VCaP (cell line): ENCODE measurements at regions not wholly inside any gene's neighbourhood (a gene's known extent, or its start where the extent isn't known, plus 50 kb on each side); places are given as distances from the start of the nearest gene placed in this dataset.

Experiments
- H3K27ac ChIP-seq: fragments of 450-650 bp; 2 replicates; pipeline ENCODE4 v1.5.1; 2017
- TF ChIP-seq, protein P1 (sequence below): fragments of 450-650 bp; conservative IDR thresholded peaks from 2 replicates; pipeline ENCODE4 v1.5.1; 2017; ENCODE audit warnings: mild to moderate bottlenecking, moderate library complexity

- TF ChIP-seq, protein P1, sequence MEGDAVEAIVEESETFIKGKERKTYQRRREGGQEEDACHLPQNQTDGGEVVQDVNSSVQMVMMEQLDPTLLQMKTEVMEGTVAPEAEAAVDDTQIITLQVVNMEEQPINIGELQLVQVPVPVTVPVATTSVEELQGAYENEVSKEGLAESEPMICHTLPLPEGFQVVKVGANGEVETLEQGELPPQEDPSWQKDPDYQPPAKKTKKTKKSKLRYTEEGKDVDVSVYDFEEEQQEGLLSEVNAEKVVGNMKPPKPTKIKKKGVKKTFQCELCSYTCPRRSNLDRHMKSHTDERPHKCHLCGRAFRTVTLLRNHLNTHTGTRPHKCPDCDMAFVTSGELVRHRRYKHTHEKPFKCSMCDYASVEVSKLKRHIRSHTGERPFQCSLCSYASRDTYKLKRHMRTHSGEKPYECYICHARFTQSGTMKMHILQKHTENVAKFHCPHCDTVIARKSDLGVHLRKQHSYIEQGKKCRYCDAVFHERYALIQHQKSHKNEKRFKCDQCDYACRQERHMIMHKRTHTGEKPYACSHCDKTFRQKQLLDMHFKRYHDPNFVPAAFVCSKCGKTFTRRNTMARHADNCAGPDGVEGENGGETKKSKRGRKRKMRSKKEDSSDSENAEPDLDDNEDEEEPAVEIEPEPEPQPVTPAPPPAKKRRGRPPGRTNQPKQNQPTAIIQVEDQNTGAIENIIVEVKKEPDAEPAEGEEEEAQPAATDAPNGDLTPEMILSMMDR: no peak
These were observed 802.5 kb upstream of the B3GALT2 start for GRCh38 chr1:193988885-193989284.

GRCh38 chr1:193979219-193979618 is 792.8 kb upstream of the B3GALT2 start:
- TF ChIP-seq, protein P1: no peak

More at GRCh38 chr1:193988885-193989284, 802.5 kb upstream of the B3GALT2 start:
- H3K27ac ChIP-seq: no peak overlapping the region

DNA sequence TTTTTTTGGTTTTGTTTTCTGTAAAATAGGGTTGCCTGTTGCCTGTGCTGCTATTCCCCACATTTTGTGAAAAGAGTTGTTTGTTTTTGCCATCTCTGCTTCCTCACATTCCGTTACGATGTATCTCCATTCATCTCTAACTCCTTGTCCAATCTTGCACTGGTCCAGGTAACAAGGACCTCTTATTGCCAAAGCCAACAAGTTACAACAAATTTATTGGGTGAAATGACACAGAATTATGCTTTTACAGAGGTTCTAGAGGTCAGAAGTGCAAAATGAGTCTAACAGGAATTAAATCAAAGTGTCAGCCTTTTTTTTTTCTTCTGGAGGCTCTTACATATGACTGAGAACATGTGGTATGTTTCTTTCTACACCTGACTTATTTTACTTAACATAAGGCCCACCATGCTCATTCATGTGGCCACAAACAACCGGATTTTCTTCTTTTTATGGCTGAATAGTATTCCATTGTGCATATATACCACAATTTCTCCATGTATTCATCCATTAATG is 787.9 kb upstream of the B3GALT2 start:
- TF ChIP-seq, protein P1: no peak
- H3K27ac ChIP-seq: no peak overlapping the region

More at GRCh38 chr1:193979219-193979618, 792.8 kb upstream of the B3GALT2 start:
- no peak overlapping the region for H3K27ac ChIP-seq

DNA sequence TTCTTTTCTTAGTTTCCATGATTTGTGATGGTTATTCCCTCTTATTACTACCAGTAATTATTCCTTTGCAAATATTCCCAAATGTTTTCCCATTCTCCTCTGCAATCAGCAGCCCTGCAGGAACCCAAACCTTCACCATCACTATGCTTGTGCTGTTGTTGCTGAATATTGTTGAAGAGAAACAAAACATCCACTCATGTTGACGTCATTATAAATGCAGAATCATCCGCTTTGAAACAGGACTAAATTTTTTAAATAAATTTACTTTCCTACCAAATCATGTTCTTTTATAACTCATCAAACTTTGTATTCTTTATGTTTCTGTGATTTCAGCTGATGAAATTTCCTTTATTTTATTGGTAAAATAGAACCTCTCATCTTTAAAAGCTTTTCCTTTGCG is 787.0 kb upstream of the B3GALT2 start:
- H3K27ac ChIP-seq: no peak overlapping the region
- TF ChIP-seq, protein P1: no peak

DNA sequence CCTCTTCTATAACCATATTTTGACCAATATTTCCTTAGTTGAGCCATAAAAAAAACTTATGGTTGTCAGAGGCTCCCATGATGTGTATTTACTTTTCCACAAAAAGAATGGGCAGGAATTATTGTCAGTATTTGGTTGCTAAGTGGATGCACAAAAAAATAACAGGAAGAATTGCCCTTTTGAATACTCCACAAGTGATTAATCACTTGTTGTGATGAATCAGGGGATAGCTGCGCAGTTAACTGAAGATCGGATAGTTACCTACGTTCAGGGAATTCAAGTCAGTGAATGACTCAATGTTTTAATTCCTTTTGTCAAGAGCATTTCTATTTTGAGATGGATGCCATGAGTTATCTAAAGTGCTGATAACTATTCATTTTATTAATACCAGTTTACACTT is 785.2 kb upstream of the B3GALT2 start:
- no peak overlapping the region for H3K27ac ChIP-seq

DNA sequence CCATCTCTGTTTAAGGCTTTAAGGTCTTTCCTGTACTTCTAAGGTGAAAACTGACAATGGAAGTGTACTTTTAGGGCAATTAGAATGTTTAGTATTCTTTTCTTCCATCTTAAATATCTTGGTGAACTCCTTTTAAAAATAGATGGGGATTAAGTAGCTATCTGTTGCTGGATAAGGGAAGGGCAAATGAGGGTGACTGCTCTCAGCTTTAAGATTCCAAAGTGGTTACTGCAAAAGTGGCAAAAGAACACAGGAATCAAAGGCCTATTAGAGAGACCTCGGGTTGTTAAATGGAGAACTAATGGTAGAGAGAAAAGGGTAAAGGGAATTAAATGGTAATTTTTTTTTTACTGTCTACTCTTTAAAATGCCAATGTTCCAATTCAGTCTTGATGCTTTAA is 774.1 kb upstream of the B3GALT2 start:
- H3K27ac ChIP-seq: no peak overlapping the region
- TF ChIP-seq, protein P1: no peak

More for the DNA sequence above, 785.2 kb upstream of the B3GALT2 start:
- TF ChIP-seq, protein P1: no peak

- no peak overlapping the region for H3K27ac ChIP-seq
- TF ChIP-seq, protein P1: no peak
These were observed 773.6 kb upstream of the B3GALT2 start for GRCh38 chr1:193960040-193960439.
